ENCODE measurements at regions not wholly inside any gene's neighbourhood (a gene's known extent, or its start where the extent isn't known, plus 50 kb on each side); places are given as distances from the start of the nearest gene placed in this dataset.

DNA sequence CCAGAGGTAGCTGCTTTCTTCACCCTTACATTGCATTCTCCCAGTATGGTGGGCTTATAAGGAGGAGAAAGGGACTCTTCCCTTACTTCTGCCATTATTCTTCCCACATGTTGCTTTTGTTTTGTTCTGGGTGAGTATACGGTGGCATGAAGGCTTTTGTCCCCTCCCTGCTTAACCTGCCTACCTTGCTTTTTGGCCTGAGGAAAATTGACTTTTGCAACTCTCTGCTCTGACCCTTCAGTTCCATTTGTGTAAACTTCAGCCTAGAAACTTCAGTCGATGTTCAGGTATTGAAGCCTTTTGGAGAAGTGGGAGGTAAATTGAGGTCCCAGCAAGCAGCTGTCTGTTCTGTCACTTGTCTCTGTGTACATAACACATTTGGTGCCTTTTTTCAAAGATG lies 110.2 kb downstream of the PCSK1 start:
- TF ChIP-seq, protein P1, sequence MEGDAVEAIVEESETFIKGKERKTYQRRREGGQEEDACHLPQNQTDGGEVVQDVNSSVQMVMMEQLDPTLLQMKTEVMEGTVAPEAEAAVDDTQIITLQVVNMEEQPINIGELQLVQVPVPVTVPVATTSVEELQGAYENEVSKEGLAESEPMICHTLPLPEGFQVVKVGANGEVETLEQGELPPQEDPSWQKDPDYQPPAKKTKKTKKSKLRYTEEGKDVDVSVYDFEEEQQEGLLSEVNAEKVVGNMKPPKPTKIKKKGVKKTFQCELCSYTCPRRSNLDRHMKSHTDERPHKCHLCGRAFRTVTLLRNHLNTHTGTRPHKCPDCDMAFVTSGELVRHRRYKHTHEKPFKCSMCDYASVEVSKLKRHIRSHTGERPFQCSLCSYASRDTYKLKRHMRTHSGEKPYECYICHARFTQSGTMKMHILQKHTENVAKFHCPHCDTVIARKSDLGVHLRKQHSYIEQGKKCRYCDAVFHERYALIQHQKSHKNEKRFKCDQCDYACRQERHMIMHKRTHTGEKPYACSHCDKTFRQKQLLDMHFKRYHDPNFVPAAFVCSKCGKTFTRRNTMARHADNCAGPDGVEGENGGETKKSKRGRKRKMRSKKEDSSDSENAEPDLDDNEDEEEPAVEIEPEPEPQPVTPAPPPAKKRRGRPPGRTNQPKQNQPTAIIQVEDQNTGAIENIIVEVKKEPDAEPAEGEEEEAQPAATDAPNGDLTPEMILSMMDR (IDR thresholded peaks at IDR 0.05): no peak
- TF ChIP-seq POLR2A (IDR thresholded peaks at IDR 0.05): no peak

All from tibial nerve (tissue), 3 donors.